ENCODE measurements at regions not wholly inside any gene's neighbourhood (a gene's known extent, or its start where the extent isn't known, plus 50 kb on each side); places are given as distances from the start of the nearest gene placed in this dataset.

- ATAC-seq (ENCODE audit: low read depth in 2 of 2) (no peak), DNase-seq (no peak)
- no peak overlapping the region for H3K4me3 Mint-ChIP-seq
- H3K9me3 Mint-ChIP-seq, result peaks cover 0 to 2% (median 0%) of the 10 kb centered on the region in 7 donors
- Histone ChIP-seq H3K4me1 (ENCODE audit: control insufficient read depth, insufficient read depth, low read length, poor library complexity, severe bottlenecking) (no peaks in the 10 kb centered on the region), H3K4me3 (ENCODE audit: low read depth, low read length) (no peak overlapping the region), H3K27me3 (ENCODE audit: control insufficient read depth, insufficient read depth, low read length) (peaks cover 2% of the 10 kb centered on the region), H3K9me3 (ENCODE audit: control insufficient read depth in 2 of 2, low read length in 2 of 2) (no peaks in the 10 kb centered on the region), H3K36me3 (ENCODE audit: control insufficient read depth, insufficient read depth, low read length) (no peaks in the 10 kb centered on the region), H3K27ac (ENCODE audit: insufficient read depth, low read length, poor library complexity, severe bottlenecking) (no peak overlapping the region)
- H3K27me3 Mint-ChIP-seq, result peaks cover 11% of the 10 kb centered on the region
- no peak overlapping the region for H3K27ac Mint-ChIP-seq
- H3K36me3 Mint-ChIP-seq, result no peaks in the 10 kb centered on the region
- H3K4me1 Mint-ChIP-seq, result no peaks in the 10 kb centered on the region
Observed at GRCh38 chr1:30511991-30512913, 211.1 kb downstream of the MATN1 start.

- peaks cover 0 to 2% (median 0%) of the 10 kb centered on the region in 7 donors for H3K9me3 Mint-ChIP-seq
- ATAC-seq (ENCODE audit: low read depth in 2 of 2) (no peak), DNase-seq (no peak)
- H3K27me3 Mint-ChIP-seq, result peaks cover 11% of the 10 kb centered on the region
- no peak overlapping the region for H3K4me3 ChIP-seq (ENCODE audit: low read depth, low read length)
- no peaks in the 10 kb centered on the region for H3K9me3 ChIP-seq (ENCODE audit: control insufficient read depth in 2 of 2, low read length in 2 of 2)
- no peak overlapping the region for H3K27ac ChIP-seq (ENCODE audit: insufficient read depth, low read length, poor library complexity, severe bottlenecking)
- H3K4me1 Mint-ChIP-seq, result no peaks in the 10 kb centered on the region
- no peak overlapping the region for H3K4me3 Mint-ChIP-seq
- no peak overlapping the region for H3K27ac Mint-ChIP-seq
- no peaks in the 10 kb centered on the region for H3K36me3 Mint-ChIP-seq
- H3K4me1 ChIP-seq (ENCODE audit: control insufficient read depth, insufficient read depth, low read length, poor library complexity, severe bottlenecking), result no peaks in the 10 kb centered on the region
- H3K27me3 ChIP-seq (ENCODE audit: control insufficient read depth, insufficient read depth, low read length), result peaks cover 2% of the 10 kb centered on the region
- H3K36me3 ChIP-seq (ENCODE audit: control insufficient read depth, insufficient read depth, low read length), result no peaks in the 10 kb centered on the region
Observed at GRCh38 chr1:30511563-30511962, 211.8 kb downstream of the MATN1 start.

GRCh38 chr1:30511106-30511505 is 212.3 kb downstream of the MATN1 start:
- Mint-ChIP-seq H3K4me3 (no peak overlapping the region), H3K27ac (no peak overlapping the region), H3K9me3 (peaks cover 0 to 2% (median 0%) of the 10 kb centered on the region in 7 donors), H3K4me1 (no peaks in the 10 kb centered on the region), H3K36me3 (no peaks in the 10 kb centered on the region), H3K27me3 (peaks cover 11% of the 10 kb centered on the region)
- no peaks in the 10 kb centered on the region for H3K9me3 ChIP-seq (ENCODE audit: control insufficient read depth in 2 of 2, low read length in 2 of 2)
- no peaks in the 10 kb centered on the region for H3K36me3 ChIP-seq (ENCODE audit: control insufficient read depth, insufficient read depth, low read length)
- H3K27ac ChIP-seq (ENCODE audit: insufficient read depth, low read length, poor library complexity, severe bottlenecking), result no peak overlapping the region
- DNase-seq, result no peak
- H3K27me3 ChIP-seq (ENCODE audit: control insufficient read depth, insufficient read depth, low read length), result peaks cover 2% of the 10 kb centered on the region
- H3K4me1 ChIP-seq (ENCODE audit: control insufficient read depth, insufficient read depth, low read length, poor library complexity, severe bottlenecking), result no peaks in the 10 kb centered on the region
- no peak for ATAC-seq (ENCODE audit: low read depth in 2 of 2)
- no peak overlapping the region for H3K4me3 ChIP-seq (ENCODE audit: low read depth, low read length)

GRCh38 chr1:30509670-30510069 is 213.7 kb downstream of the MATN1 start:
- Histone ChIP-seq H3K4me1 (ENCODE audit: control insufficient read depth, insufficient read depth, low read length, poor library complexity, severe bottlenecking) (no peaks in the 10 kb centered on the region), H3K27me3 (ENCODE audit: control insufficient read depth, insufficient read depth, low read length) (peaks cover 2% of the 10 kb centered on the region), H3K36me3 (ENCODE audit: control insufficient read depth, insufficient read depth, low read length) (no peaks in the 10 kb centered on the region), H3K4me3 (ENCODE audit: low read depth, low read length) (no peak overlapping the region), H3K9me3 (ENCODE audit: control insufficient read depth in 2 of 2, low read length in 2 of 2) (no peaks in the 10 kb centered on the region), H3K27ac (ENCODE audit: insufficient read depth, low read length, poor library complexity, severe bottlenecking) (no peak overlapping the region)
- peaks cover 11% of the 10 kb centered on the region for H3K27me3 Mint-ChIP-seq
- DNase-seq (no peak), ATAC-seq (ENCODE audit: low read depth in 2 of 2) (no peak)
- H3K4me3 Mint-ChIP-seq, result no peak overlapping the region
- H3K9me3 Mint-ChIP-seq, result peaks cover 0 to 2% (median 0%) of the 10 kb centered on the region in 7 donors
- no peak overlapping the region for H3K27ac Mint-ChIP-seq
- no peaks in the 10 kb centered on the region for H3K36me3 Mint-ChIP-seq
- no peaks in the 10 kb centered on the region for H3K4me1 Mint-ChIP-seq

- H3K9me3 Mint-ChIP-seq, result peaks cover 0 to 2% (median 0%) of the 10 kb centered on the region in 7 donors
- peaks cover 11% of the 10 kb centered on the region for H3K27me3 Mint-ChIP-seq
Observed at GRCh38 chr1:30508611-30509010, 214.8 kb downstream of the MATN1 start.

GRCh38 chr1:30508175-30508448 is 215.3 kb downstream of the MATN1 start:
- peaks cover 2% of the 10 kb centered on the region for H3K27me3 ChIP-seq (ENCODE audit: control insufficient read depth, insufficient read depth, low read length)
- H3K36me3 Mint-ChIP-seq, result no peaks in the 10 kb centered on the region
- peaks cover 11% of the 10 kb centered on the region for H3K27me3 Mint-ChIP-seq
- no peak for ATAC-seq (ENCODE audit: low read depth in 2 of 2)
- no peak overlapping the region for H3K27ac ChIP-seq (ENCODE audit: insufficient read depth, low read length, poor library complexity, severe bottlenecking)
- H3K4me1 ChIP-seq (ENCODE audit: control insufficient read depth, insufficient read depth, low read length, poor library complexity, severe bottlenecking), result no peaks in the 10 kb centered on the region
- H3K9me3 Mint-ChIP-seq, result peaks cover 0 to 2% (median 0%) of the 10 kb centered on the region in 7 donors
- no peaks in the 10 kb centered on the region for H3K36me3 ChIP-seq (ENCODE audit: control insufficient read depth, insufficient read depth, low read length)
- H3K9me3 ChIP-seq (ENCODE audit: control insufficient read depth in 2 of 2, low read length in 2 of 2), result no peaks in the 10 kb centered on the region
- no peaks in the 10 kb centered on the region for H3K4me1 Mint-ChIP-seq
- H3K4me3 Mint-ChIP-seq, result no peak overlapping the region
- H3K27ac Mint-ChIP-seq, result no peak overlapping the region
- DNase-seq, result no peak
- no peak overlapping the region for H3K4me3 ChIP-seq (ENCODE audit: low read depth, low read length)

More at GRCh38 chr1:30508611-30509010, 214.8 kb downstream of the MATN1 start:
- no peak overlapping the region for H3K27ac ChIP-seq (ENCODE audit: insufficient read depth, low read length, poor library complexity, severe bottlenecking)
- Mint-ChIP-seq H3K36me3 (no peaks in the 10 kb centered on the region), H3K4me3 (no peak overlapping the region), H3K4me1 (no peaks in the 10 kb centered on the region), H3K27ac (no peak overlapping the region)
- DNase-seq (no peak), ATAC-seq (ENCODE audit: low read depth in 2 of 2) (no peak)
- no peaks in the 10 kb centered on the region for H3K36me3 ChIP-seq (ENCODE audit: control insufficient read depth, insufficient read depth, low read length)
- H3K9me3 ChIP-seq (ENCODE audit: control insufficient read depth in 2 of 2, low read length in 2 of 2), result no peaks in the 10 kb centered on the region
- no peaks in the 10 kb centered on the region for H3K4me1 ChIP-seq (ENCODE audit: control insufficient read depth, insufficient read depth, low read length, poor library complexity, severe bottlenecking)
- H3K27me3 ChIP-seq (ENCODE audit: control insufficient read depth, insufficient read depth, low read length), result peaks cover 2% of the 10 kb centered on the region
- H3K4me3 ChIP-seq (ENCODE audit: low read depth, low read length), result no peak overlapping the region

GRCh38 chr1:30507401-30508174 is 215.8 kb downstream of the MATN1 start:
- Histone ChIP-seq H3K9me3 (ENCODE audit: control insufficient read depth in 2 of 2, low read length in 2 of 2) (no peaks in the 10 kb centered on the region), H3K36me3 (ENCODE audit: control insufficient read depth, insufficient read depth, low read length) (no peaks in the 10 kb centered on the region), H3K4me1 (ENCODE audit: control insufficient read depth, insufficient read depth, low read length, poor library complexity, severe bottlenecking) (no peaks in the 10 kb centered on the region), H3K4me3 (ENCODE audit: low read depth, low read length) (no peak overlapping the region), H3K27ac (ENCODE audit: insufficient read depth, low read length, poor library complexity, severe bottlenecking) (no peak overlapping the region), H3K27me3 (ENCODE audit: control insufficient read depth, insufficient read depth, low read length) (peaks cover 2% of the 10 kb centered on the region)
- H3K4me1 Mint-ChIP-seq, result no peaks in the 10 kb centered on the region
- peaks cover 10% of the 10 kb centered on the region for H3K27me3 Mint-ChIP-seq
- no peak overlapping the region for H3K27ac Mint-ChIP-seq
- peaks cover 0 to 5% (median 0%) of the 10 kb centered on the region in 7 donors for H3K9me3 Mint-ChIP-seq
- H3K4me3 Mint-ChIP-seq, result no peak overlapping the region
- no peak for DNase-seq
- ATAC-seq (ENCODE audit: low read depth in 2 of 2), result no peak
- no peaks in the 10 kb centered on the region for H3K36me3 Mint-ChIP-seq
